NB4 (cell line): ENCODE measurements at regions not wholly inside any gene's neighbourhood (a gene's known extent, or its start where the extent isn't known, plus 50 kb on each side); places are given as distances from the start of the nearest gene placed in this dataset.

ENCODE experiments used
- CTCF ChIP-seq: IDR thresholded peaks from one replicate; pipeline ENCODE4 v1.5.1; 2012; ENCODE audit warnings: low read depth, low read length
- MAX ChIP-seq: IDR thresholded peaks from 2 replicates; pipeline ENCODE4 v1.6.1; 2011; ENCODE audit warnings: low read depth, low read length
- POLR2A ChIP-seq: IDR thresholded peaks from 2 replicates; pipeline ENCODE4 v1.6.1; 2011; ENCODE audit warnings: mild to moderate bottlenecking; ENCODE audit not compliant: insufficient read length; ENCODE audit errors: extremely low read depth

DNA sequence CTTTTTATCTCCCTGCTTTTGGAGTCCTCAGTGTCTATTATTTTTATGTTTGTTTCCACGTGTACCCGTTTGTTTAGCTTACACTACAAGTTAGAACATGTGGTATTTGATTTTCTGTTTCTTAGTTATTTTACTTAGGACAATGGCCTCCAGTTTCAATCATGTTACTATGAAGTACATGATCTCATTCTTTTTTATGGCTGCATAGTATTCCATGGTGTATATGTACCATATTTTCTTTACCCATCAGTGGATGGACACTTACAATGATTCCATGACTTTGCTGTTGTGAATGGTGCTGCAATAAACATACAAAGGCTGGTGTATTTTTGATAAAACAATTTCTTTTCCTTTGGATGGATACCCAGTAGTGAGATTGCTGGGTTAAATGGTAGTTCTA, 269.5 kb downstream of the HS3ST3A1 start:
- TF ChIP-seq CTCF (no peak), MAX (no peak), POLR2A (no peak)
